ENCODE measurements at regions not wholly inside any gene's neighbourhood (a gene's known extent, or its start where the extent isn't known, plus 50 kb on each side); places are given as distances from the start of the nearest gene placed in this dataset.
"Not testable (repeated sequence)": the region's sequence is repeated elsewhere in the genome, so short reads cannot be mapped to it uniquely, and the experiment has no call there.

DNA sequence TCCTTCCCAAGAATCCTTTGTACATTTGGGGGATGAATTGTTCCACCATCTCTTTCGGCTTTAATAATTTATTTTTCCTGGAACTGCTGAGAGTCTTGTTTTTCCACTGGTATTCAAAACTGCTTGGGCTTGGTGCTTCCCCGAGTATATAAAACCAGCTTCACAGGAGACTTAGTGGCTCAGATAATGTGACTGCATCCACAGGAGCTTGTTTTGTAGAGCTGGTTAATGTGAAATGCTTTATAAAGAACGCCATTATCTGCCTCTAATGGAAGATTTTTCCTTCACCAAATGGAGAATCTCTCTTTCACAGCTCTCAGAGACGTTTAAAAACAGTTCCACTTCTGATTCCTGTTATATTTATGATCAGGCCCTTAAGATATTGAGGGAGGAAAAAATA, 935.5 kb downstream of the RAB28 start:
- no peak for DNase-seq

GRCh38 chr4:12545812-12546211, 938.3 kb downstream of the RAB28 start:
- DNase-seq: no peak

DNA sequence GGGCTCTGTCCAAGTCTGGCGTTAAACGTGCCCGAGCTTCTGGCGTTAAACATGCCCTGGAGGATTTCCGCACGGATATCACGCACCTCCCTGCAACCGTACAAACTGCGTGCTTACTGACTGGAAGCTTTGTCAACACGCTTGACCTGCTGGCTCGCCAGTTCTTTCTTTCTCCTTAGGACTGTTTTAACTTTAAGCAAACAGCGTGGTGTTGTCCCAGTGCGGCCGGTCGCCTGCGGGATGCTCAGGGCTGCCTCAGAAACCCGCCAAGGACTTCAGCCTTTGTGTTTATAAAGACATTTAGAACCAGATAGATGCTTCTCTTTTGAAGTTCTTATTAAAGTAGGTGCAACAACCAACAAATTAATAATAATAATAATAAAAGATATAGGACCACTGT, 946.0 kb downstream of the RAB28 start:
- no peak for DNase-seq

GRCh38 chr4:12534684-12535083, 949.5 kb downstream of the RAB28 start:
- no peak for DNase-seq

DNA sequence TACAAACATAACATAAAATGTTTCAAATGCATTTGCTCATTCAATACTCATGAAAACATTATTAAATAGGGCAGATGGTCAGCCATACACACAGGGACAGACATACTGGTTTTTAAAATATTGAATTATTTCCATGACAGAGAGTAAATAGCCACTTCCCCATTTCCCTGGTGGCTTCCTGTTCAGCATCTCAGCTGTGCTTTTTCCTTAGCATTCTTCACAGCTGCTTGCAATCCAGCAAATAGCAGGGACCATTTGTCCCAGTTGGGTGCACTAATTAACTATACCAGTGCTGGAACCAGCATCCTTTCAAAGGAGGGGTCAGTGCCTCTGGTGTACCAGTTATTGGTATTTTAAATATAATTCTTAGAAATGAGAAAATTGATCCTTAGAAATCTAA, 964.7 kb downstream of the RAB28 start:
- no peak for DNase-seq

GRCh38 chr4:12507868-12508481, 976.2 kb downstream of the RAB28 start:
- no peak for DNase-seq

DNA sequence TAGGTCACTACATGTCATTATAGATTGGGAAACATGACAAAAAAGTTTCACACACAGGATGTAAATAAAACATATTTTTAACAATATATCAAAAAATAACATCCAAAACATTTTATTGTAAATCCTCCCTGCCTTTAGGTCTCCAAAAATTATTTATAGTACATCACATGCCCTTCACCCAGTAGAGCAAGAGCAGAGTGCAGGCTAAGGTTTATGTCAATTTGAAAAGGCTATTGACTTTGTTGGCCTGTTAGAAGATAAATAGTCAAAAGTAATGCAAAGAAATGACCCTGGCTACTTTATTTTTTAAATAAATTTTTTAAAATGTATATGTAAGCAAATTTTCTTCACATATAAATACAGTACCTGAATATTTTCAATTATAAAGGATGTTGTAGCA, 983.7 kb downstream of the RAB28 start:
- no peak for DNase-seq

GRCh38 chr4:12499693-12500092, 984.4 kb downstream of the RAB28 start:
- DNase-seq: no peak

DNA sequence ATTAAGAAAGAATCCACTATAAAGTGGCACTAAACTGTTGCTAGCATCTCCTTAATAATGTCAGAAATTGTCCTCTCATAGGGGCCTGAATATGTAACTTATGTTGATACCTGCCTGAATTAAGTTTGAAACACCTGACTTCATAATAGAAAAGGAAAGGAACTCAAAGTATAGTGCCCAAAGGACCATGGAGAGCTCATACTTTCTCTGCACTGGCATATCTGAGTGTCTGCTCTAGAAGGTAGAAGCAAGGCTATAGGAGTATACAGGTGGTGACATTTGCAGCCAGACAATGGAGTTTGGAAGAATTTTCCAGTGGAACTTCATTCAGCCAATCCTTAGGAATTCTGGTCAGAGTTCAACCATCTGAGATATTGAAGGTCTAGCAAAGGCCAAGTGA, 988.9 kb downstream of the RAB28 start:
- DNase-seq: no peak

- no peak for DNase-seq
Observed at GRCh38 chr4:12492730-12493393, 991.3 kb downstream of the RAB28 start.

GRCh38 chr4:12488672-12489071, 995.5 kb downstream of the RAB28 start:
- DNase-seq: no peak

DNA sequence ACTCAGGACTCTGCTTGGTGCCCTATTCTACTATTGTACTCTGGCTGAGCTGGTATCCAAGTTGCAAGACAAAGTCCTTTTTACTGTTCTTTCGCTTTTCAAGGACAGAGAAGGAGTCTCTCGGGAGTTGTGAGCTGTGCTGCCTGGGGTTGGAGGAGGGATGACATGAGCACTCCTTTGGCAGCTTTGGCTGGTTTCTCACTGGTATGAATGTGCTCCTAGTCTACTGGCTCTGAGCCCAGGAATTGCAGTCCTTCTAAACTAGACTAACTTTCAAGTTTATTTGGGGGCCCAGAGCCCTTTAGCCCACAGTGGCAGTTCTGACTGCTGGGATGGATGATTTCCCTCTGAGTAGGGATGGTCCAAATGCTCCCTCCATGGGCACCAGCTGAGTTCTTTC, 997.1 kb downstream of the RAB28 start:
- no peak for DNase-seq

GRCh38 chr4:12472087-12472486, 1012.1 kb downstream of the RAB28 start:
- no peak for DNase-seq

DNA sequence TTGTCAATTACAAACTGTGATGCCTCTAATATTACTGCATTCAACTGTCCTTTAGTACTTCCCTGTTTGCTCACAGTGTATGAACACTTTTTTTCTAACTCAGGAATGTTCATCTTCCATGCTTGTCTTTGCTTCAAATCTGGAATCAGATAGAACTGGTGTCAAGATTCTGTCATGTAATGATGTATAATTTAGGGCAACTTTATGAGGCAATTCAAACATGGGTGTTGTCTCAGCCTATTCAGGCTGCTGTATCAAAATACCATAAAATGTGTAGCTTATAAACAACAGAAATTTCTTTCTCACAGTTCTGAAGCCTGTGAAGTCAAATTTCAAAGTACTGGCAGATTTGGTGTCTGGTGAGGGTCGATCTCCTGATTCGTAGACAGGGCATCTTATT, 1012.9 kb downstream of the RAB28 start:
- no peak for DNase-seq

DNA sequence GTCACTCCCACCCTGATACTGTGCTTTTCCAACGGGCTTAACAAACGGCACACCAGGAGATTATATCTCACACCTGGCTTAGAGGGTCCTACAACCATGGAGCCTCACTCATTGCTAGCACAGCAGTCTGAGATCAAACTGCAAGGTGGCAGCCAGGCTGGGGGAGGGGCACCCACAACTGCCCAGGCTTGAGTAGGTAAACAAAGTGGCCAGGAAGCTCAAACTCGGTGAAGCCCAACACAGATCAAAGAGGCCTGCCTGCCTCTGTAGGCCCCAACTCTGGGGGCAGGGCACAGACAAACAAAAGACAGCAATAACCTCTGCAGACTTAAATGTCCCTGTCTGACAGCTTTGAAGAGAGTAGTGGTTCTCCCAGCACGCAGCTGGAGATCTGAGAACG, 1022.6 kb downstream of the RAB28 start:
- DNase-seq: not testable (repeated sequence)

GRCh38 chr4:12459126-12459525, 1025.0 kb downstream of the RAB28 start:
- no peak for DNase-seq

- DNase-seq: no peak
Observed at GRCh38 chr4:12458621-12459020, 1025.5 kb downstream of the RAB28 start.

GRCh38 chr4:12452291-12452690, 1023.6 kb upstream of the HS3ST1 start:
- DNase-seq: no peak

GRCh38 chr4:12447451-12447850, 1018.8 kb upstream of the HS3ST1 start:
- no peak for DNase-seq

DNA sequence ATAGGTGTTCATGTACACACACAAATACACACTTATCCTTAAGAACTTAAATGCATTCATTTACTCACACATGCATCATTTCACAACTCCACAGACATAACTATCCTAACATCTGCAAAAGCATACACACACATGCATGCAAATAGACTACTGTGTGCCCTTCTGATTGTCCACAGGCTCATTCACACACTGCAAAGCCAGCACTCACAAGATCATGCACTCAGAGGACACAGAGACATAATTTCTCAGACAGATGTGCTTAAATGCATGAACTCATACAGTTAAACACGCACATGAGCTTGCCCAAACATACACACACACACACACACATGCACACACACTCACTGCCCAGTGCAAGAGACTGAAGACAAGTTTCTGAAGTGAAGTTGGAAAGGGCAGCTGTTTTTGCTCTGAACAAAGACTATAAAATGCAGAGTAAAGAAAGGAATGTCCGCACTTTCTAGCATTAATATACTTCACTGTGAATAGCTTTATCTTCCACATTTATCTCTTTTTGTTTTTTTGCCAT, 1018.0 kb upstream of the HS3ST1 start:
- DNase-seq: no peak

GRCh38 chr4:12446256-12446655, 1017.6 kb upstream of the HS3ST1 start:
- no peak for DNase-seq

DNA sequence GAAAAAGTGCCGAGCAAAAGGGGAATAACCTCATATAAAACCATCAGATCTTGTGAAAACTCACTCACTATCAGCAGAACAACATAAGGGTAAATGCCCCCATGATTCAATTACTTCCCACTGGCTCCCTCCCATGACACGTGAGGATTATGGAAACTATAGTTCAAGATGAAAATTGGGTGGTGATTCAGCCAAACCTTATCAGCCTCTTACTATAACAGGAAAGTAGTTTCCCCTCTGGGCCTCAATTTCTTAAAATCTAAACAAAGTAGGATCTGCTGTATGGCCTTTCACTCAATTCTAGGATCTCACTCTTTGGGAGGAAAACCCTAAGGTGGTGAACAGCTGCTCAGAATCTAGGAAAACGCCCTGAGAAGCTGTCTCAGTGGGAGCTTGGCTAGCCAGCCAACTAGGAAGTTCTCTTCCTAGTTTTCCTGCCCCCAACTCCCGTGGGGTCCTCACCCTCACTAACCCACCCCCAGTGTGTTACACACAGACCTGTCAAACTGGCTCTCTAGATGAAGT, 1017.1 kb upstream of the HS3ST1 start:
- DNase-seq: no peak

GRCh38 chr4:12439633-12440305, 1011.1 kb upstream of the HS3ST1 start:
- DNase-seq: no peak

DNA sequence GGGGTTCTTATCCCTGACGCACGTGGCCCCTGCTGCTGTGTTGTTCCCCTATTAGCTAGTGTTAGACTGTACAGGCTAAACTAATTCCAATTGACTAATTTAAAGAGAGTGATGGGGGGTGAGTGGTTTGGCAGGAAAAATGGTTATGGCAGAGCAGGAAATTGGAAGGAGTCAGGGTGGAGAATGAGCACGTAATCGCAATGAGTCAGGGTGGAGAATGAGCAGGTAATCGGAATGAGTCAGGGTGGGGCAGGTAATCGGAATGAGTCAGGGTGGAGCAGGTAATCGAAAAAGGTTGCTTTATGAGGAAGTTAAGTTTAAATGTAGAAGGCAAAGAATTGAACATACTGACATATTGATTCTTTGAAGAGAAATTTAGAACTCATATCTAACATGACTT, 1002.6 kb upstream of the HS3ST1 start:
- not testable (repeated sequence) for DNase-seq
